ENCODE measurements at regions not wholly inside any gene's neighbourhood (a gene's known extent, or its start where the extent isn't known, plus 50 kb on each side); places are given as distances from the start of the nearest gene placed in this dataset.

DNA sequence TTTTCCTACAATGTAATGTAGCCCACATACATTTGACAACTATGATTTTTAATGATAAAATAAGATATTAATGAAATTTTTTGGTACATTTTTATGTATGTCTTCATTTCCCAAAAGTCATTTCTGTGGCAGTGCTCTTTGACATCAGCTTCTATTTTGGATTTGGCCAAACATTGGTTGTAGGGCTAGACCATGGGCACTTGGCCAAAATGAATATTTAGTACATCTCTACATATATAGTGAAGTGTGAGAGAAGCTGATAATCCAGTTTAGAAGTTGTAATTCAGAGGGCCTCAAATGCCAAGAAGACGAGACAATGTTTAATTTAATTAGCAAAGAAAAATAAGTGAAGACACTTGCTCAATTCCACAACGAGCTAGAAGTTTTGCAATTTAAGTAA, 724.9 kb upstream of the SOX9 start:
- no peak for DNase-seq (ENCODE audit: low read depth in 3 of 3, low spot score in 2 of 3)

DNA sequence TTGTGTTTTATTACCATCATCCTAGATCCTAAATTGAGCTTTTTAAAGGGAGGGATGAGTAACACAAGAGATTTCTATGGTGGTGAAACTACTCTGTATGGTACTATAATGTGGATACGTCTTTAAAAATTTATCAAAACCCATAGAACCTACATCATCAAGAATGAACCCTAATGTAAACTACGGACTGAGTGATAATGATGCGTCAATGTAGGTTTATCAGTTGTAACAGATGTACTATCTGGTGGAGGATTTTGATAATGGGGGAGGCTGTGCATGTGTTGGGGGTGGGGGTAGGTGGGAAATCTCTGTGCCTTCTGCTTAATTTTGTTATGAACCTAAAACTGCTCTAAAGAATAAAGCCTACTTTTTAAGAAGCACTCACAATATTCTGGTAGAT, 724.1 kb upstream of the SOX9 start:
- DNase-seq (ENCODE audit: low read depth in 3 of 3, low spot score in 2 of 3), result no peak

DNA sequence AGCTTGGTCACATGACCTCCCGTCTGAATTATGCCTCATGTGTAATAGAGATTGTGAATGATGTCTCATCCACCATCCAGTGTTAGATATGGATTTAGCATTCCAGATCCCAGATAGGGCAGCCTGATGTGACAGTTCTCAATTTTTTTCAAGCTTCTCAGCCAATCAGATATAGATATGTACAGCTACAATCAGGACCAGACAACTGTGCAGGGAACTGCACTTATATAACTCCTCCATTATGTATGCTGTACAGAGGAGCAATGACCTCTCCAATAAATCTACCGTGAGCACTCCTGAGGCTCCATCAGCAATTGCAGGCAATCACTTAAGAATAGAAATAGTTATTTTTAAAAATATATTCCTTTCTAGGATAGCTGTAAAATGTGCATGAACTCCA, 722.8 kb upstream of the SOX9 start:
- DNase-seq (ENCODE audit: low read depth in 3 of 3, low spot score in 2 of 3), result no peak

DNA sequence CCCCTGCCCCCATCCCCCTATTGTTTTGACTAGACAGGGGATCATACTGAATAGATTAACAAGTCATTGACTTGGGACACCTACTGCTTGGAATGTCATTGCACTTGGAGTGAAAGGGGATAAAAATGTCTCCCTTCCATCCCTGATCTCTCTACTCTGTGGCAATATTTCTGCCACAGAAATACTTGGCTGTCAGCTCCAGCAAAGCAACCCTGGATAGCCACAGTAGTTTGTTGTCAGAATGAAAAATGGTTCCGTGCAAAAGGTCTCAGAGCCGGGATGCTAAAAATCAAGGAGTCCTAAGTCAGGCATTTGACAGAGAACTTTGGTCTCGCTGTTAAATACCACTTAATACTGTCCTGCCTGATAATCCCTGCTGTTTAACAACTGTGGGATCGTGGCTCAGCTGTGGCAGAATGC, 722.0 kb upstream of the SOX9 start:
- peak; percentile 21 to 51 (median 41) for DNase-seq (ENCODE audit: low read depth in 3 of 3, low spot score in 2 of 3)

DNA sequence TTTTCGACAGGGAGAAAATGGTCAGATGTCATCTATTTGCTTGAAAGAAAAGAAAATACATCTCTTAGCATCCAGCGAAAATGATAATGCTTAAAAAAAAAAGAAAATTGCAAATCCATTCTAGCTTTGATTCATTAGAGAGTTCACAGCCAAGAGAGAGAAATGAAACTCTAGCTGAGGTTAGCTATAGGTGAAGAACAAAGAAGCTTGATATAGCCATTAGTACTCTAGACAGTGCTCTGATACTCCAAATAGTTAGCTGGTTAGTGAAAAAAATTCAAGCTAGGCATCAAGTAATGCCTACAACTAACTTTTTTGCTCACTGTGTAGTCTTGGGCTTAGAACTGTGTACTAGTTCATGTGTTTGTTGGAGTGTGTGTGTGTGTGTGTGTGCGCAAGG, 721.6 kb upstream of the SOX9 start:
- DNase-seq (ENCODE audit: low read depth in 3 of 3, low spot score in 2 of 3), result peak in 1 of 3 donors; percentile 1

DNA sequence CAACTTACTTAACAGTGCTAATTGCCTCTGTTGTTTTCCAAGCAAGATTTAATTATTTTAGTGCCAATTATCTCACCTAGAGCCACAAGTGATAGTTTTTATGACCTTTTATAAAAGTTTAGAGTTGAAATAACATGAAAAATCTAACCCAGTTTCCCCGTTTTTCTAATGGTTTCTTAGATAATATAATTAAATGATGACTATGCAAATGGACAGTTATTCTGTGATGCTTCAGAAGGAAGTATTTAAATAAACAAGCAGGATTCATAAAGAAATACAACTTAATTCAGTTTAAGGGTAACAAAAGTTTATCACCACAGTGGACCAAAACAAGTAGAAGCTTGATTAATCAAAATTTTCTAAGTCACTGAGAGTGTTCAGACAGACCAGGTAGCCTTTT, 721.2 kb upstream of the SOX9 start:
- DNase-seq (ENCODE audit: low read depth in 3 of 3, low spot score in 2 of 3), result no peak

DNA sequence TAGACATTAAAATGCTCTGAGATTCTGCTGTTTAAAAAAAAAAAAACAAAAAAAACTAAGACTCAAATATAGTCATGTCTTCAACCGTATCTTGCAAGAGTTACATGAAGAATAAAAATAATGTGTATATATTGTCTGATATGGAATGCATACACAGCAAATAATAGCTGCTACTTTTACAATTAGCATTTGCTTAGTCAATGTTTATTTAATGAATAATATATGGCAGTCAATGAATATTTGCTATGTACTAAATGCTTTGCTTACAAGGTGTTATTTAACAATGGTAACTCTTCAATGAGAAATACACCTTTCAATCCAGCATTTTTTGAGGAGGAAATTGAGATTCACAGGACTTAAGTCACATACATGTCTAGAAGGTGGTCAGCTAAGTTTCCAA, 718.8 kb upstream of the SOX9 start:
- DNase-seq (ENCODE audit: low read depth in 3 of 3, low spot score in 2 of 3), result no peak

DNA sequence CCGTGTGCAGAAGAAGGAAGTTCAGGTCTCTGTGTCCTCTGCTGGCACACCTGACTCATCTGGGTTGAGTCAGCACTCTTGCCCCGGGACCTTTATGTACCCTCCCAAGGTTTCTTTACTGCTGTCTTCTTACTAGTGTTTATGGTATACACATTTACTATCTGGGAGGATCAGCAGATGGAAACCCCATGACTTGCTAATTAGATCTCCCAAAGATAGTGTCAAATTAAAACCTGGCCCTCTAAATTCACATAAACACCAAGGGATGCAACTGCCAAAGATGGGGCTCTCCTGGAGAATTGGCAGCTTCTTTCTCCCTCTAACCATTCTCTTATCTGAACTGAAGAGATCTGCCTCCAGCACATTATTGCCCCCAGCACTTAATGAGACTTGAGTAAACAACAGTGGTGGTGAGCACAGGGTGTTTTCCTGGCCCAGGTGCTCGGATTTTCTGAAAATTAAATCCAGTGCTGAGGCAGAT, 718.1 kb upstream of the SOX9 start:
- DNase-seq (ENCODE audit: low read depth in 3 of 3, low spot score in 2 of 3), result no peak

DNA sequence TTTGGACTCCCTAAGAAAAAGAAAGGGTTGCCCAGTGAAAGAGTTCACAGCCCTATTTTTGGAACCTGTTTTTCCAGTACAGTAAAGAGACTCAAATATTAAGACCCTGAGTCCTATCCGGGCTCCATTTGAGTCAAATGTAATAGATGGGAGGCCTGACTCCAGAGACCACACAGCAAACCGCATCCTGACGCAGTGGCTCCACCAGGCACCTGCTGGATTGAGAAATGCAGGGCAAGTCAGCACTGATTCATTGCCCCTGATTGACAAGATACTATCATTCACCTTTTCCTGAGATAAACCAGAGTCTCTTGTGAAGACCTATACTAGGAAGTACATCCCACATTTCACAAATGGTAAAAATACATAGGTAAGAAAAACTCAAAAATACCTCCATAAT, 715.7 kb upstream of the SOX9 start:
- DNase-seq (ENCODE audit: low read depth in 3 of 3, low spot score in 2 of 3), result no peak

DNA sequence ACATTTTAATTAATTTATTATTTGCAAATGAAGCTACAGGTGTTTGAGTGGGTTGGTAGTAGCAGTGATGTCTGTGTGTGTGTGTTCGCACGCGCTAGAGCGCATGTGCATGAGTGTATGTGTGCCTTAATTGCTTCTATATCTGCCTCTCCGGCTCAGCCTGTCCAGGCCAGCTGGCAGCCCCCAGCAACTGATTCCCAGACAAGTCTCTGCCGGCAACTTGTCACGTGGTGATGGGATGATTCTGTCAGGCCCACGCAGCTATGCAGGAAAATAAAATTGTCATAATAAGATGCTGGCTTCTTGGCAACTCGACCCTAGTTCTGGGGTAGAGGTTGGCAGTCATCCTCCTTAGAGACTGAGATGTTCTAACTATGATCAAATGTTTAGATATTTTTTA, 712.8 kb upstream of the SOX9 start:
- no peak for DNase-seq (ENCODE audit: low read depth in 3 of 3, low spot score in 2 of 3)

DNA sequence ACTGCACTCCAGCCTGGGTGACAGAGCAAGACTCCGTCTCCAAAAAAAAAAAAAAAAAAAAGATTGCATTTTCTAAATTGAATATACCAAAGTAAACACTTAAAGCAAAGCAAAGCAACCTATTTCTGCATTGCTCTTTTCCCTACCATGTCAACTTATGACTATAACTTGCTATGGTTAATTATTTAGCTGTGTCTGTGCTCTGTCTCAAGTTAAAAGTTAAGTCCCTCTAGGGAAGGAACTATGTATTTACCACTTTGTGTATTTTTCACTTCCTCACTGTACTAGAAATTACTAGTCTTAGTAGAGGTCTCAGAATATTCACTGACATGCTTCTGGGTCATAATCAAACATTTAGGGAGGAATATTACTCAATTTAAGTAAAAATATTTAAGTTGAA, 711.7 kb upstream of the SOX9 start:
- no peak for DNase-seq (ENCODE audit: low read depth in 3 of 3, low spot score in 2 of 3)

DNA sequence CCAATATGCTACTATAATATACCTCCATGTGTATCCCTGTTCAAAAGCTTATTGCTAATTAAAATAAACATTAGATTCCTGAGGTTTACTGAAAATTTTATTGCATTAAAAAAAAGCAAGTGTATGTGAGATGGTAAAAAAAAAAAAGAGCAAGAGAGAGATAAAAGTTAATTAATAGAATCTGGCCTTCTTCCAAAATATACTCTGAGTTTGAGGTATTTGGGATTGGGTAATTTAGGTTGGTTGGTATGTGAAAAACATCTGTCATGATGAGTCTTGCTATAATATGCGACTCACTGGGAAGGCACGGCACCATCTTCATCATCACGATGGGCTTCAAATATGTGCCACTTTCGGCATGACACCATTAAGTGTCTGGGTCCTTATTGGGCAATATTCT, 711.1 kb upstream of the SOX9 start:
- DNase-seq (ENCODE audit: low read depth in 3 of 3, low spot score in 2 of 3), result no peak

DNA sequence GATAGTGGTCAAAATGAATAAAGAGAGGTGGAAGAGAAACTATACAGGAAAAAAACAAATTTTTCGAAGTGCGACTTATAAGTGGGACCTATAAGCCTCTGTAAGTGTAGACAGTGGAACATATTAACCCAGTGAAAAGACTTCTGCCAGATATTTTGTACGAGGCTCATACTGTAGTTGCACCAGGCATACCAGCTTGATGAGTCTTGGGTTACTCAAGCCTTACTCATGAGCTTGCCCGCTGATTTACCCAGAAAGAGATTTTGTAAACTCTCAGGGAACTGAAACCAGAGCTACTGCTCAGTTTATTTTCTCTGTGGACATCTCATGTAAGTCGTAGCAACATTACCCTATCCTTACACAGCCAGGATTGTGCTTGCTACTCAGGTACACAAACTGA, 708.0 kb upstream of the SOX9 start:
- DNase-seq (ENCODE audit: low read depth in 3 of 3, low spot score in 2 of 3), result no peak

DNA sequence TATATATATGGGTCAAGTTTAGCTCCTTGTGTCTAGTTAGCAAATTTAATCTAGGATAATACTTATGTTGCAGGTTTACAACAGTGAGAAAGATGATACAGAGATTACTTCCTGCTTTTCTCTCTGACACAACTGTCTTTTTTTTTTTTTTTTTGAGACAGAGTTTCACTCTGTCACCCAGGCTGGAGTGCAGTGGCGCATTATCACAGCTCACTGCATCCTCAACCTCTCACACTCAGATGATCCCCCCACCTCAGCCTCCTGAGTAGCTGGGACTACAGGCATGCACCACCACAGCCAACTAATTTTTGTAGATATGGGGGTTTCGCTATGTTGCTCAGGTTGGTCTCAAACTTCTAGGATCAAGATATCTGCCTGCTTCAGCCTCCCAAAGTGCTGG, 706.9 kb upstream of the SOX9 start:
- DNase-seq (ENCODE audit: low read depth in 3 of 3, low spot score in 2 of 3), result no peak

DNA sequence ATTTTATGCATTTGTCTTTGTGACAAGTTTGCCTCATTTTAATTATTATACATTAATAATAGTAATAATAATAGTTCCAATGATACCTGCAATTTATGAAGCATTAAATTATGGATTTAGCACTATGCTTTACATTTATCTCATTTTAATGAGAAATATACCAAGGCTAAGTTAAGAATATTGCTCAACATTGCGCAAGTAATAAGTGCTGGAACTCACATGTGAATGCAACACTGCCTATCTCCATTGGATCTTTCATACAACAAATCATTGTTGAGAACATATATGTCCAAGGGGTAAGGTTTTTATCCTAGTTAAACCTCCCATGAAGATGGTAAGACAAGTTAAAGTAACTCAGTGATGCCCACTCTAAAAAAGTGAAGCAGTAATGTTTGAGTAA, 703.7 kb upstream of the SOX9 start:
- no peak for DNase-seq (ENCODE audit: low read depth in 3 of 3, low spot score in 2 of 3)

DNA sequence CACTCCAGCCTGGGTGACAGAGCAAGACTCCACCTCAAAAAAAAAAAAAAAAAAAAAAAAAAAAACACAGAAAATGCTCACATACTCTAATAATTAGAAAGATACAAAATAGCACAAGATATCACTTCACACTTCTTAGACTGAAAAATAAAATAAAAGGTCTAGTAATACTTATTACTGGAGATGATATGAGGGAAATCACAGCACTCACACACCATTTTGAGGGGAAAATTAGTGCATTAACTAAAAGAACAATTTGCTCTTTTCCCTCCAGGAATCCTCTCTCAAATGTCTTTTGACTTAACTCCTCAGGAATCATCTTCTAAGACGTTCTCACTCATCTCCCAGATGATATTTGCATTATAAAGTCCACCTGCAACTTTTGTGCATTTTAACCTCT, 697.9 kb upstream of the SOX9 start:
- no peak for DNase-seq (ENCODE audit: low read depth in 3 of 3, low spot score in 2 of 3)

DNA sequence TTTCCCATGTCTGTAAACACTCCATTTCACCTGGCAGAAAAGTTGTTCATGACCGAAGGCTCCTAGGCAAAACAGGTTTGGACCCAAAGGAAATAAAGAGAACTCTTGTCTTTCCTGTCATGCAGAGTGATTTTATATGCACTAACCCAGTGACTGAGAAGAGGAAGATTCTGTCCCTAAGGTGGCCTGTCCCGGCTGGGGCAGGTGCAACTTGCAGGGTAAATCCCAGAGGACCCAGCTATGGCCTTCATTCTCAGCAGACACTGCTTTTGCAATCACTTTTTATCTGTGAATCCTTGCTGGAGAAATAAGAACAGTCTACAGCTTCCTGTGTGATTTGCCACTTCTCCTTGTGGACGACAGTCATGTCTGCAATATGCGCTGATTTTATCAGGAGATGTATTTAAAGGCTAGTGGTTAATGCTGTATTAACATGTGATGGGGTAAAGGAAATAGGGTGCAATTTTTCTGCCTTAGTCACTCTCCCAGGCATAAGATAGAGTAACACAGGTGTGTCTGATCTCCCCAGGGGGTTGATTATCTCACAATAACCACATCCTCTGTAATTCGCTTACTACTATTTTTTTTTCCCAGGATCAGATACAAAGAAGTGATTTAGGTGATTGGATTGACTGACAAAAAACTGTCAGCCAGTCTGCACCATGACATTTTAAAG, 696.8 kb upstream of the SOX9 start:
- DNase-seq (ENCODE audit: low read depth in 3 of 3, low spot score in 2 of 3), result no peak

DNA sequence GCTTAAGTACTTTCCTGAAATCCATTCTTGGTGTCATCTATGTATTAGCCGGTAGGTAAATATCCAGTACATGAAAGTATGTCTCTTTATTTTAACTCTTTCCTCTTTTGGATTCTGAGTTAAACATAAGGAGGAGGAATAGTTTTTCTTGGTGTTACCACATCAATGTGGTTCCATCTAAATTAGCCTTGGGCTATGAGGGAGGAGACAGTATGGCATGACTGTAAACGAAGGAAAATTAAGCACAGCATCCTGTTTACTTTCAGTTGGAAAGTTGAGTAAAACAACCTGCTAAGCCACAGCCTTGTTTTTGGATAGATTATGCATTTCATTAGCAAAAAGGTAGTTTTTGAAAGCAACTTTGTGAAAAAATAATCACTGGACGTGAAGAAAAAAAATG, 693.0 kb upstream of the SOX9 start:
- DNase-seq (ENCODE audit: low read depth in 3 of 3, low spot score in 2 of 3), result no peak

DNA sequence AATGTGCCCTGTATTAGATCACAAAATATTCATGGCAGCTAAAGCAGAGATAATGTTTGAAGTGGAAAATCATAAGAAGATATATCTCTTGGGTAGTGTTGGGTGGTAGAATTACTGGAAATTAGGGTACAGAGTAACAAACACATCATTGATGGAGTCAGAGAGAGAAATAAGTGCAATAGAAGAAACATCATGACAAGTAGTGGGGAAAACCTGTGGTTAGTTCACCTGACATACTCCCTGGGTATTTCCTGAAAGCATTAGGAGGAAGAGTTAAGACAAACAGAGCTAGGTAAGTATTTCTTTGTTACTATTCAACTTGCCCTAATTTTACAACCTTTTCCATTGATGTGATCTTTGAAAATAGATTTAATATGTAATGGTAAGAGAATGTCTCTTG, 691.9 kb upstream of the SOX9 start:
- no peak for DNase-seq (ENCODE audit: low read depth in 3 of 3, low spot score in 2 of 3)

DNA sequence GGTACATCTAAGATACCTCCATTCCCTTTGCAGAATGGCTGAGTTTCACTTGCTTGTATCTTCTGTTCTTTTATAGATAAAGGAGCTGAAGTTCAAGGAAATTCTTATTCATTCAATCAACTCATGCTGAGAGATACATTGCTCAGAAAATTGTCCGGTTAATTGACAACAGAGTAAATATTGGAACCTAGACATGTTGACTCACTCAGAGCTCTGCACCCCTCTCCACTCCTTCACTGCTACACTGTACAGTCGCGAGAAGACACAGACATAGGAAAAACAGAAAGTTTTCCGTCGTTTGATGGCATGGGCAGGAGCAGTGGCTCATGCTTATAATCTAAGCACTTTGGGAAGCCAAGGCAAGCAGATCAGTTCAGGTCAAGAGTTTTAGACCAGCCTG, 690.5 kb upstream of the SOX9 start:
- no peak for DNase-seq (ENCODE audit: low read depth in 3 of 3, low spot score in 2 of 3)

DNA sequence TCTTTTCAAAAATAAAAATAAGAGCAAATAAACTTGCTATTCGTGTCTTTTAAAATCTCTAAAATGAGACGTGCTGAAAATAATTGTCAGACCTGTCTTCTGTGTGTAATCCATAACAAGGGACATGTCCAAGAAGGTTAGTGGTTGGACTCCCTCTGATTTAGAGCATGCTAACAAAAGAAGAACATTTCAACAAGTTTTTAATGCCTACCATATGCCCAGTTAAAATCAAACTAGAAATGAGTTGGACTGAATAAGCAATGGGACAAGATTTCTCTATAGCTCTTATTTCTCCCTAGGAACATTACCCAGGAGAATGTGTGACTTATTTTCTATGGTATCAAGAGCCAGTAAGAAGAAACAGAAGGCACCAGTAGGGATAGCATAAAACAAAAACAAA, 689.7 kb upstream of the SOX9 start:
- DNase-seq (ENCODE audit: low read depth in 3 of 3, low spot score in 2 of 3), result no peak

DNA sequence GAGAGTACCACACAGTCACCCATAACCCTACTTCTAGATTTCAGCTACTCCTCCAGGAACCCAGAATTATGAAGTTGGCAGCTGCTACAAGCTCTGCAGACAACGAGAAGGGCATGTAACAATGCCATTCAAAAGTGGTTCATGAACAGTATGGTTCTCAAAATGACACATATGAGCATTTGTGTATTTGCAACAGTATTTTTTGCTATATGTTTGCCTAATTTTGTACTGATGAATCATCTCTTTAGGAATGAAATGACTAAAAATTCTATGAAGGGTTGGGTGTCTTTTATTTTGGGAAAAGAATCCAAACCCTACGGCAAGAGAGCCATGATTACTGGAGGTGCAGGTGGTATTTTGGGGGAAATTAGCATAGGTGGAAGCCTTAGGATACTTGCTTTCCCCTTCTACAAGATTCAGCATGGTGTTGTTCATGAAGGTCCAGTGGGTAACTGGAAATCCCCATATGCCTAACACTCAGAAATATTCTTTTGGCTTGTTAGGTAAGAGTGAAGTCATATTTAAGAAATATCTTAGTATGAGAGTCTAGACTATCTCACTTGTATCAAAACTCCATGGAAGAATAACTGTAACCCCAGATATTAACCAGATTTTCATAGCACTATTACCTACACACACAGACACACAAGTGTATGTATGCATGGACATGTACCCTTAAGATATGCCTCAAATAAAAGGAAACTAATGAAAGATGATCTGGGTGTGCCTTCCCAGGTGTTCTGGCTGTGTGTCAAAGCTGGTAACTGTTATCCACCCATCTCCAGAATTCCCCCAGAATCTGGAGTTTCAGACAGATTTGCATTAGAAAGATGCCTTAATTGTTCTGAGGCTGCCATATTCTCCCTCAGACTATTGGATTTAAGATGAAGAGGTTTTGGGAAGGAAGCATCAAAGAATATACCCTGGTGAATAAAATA, 688.2 kb upstream of the SOX9 start:
- DNase-seq (ENCODE audit: low read depth in 3 of 3, low spot score in 2 of 3), result no peak
